GM12878 (cell line): ENCODE measurements at regions not wholly inside any gene's neighbourhood (a gene's known extent, or its start where the extent isn't known, plus 50 kb on each side); places are given as distances from the start of the nearest gene placed in this dataset.

Experiments used
- ATAC-seq: fragments of 200-7000 bp; cut with Tn5 transposase; 3 replicates; pipeline ENCODE4 v1.9.1; 2020; ENCODE audit warnings: mild to moderate bottlenecking, moderate library complexity
- BruUV-seq: library from RNA; stranded (reverse); fragments of 400-500 nt; replicated peaks from 2 replicates; lab custom pipeline; 2021; lab: Mats Ljungman, UMichigan
- CTCF ChIA-PET: fragments of 300-600 bp; sonication (Branson Sonifier 250); formaldehyde crosslinking; extraction: SDS; loops from one replicate; lab custom pipeline; 2021; ENCODE audit warnings: inconsistent platforms; lab: Yijun Ruan, JAX
- POLR2A ChIA-PET: fragments of 350-600 bp; formaldehyde crosslinking; extraction: SDS; loops from one replicate; lab custom pipeline; 2021; ENCODE audit warnings: inconsistent platforms; lab: Charles Lee
- RAD21 ChIA-PET: fragments of 300-600 bp; sonication (Branson Sonifier 250); formaldehyde crosslinking; loops from one replicate; lab custom pipeline; 2023; ENCODE audit warnings: antibody characterized with exemption; ENCODE audit not compliant: unreplicated experiment; lab: Charles Lee
- SMC1A ChIA-PET: fragments of 300-600 bp; sonication (Branson Sonifier 250); formaldehyde crosslinking; loops from one replicate; lab custom pipeline; 2023; ENCODE audit not compliant: unreplicated experiment, uncharacterized antibody; lab: Charles Lee
- DNase-seq: peaks from one replicate; pipeline ENCODE4 v3.0.0-alpha.2; 2011; ENCODE audit warnings: low read depth, low spot score
- FAIRE-seq: peaks from 3 replicates; lab custom pipeline; 2011; peaks lifted over from hg19 to GRCh38; lab: Jason Lieb, UNC
- H2AFZ ChIP-seq: 2 replicates; pipeline ENCODE4 v1.6.0; 2011; ENCODE audit warnings: low read depth, low read length, control low read depth; ENCODE audit not compliant: control insufficient read depth
- H3K27ac ChIP-seq: 2 replicates; pipeline ENCODE4 v1.5.1; 2011; ENCODE audit warnings: control low read depth; ENCODE audit not compliant: control insufficient read depth, insufficient read depth
- H3K27me3 ChIP-seq, 2 experiments: replicated peaks in 1 of 2; 2 replicates each; pipeline versions ENCODE4 v1.6.0 to v1.6.1; 2011; ENCODE audit warnings: low read length in 1 of 2; ENCODE audit not compliant: control insufficient read depth in 2 of 2, insufficient read depth in 2 of 2
- H3K36me3 ChIP-seq, 2 experiments: 2 replicates each; pipeline ENCODE4 v1.5.1; 2011; ENCODE audit warnings: low read length in 1 of 2; ENCODE audit not compliant: control insufficient read depth in 2 of 2, insufficient read depth in 2 of 2
- H3K4me1 ChIP-seq: 2 replicates; pipeline ENCODE4 v1.6.1; 2011; ENCODE audit warnings: mild to moderate bottlenecking, low read length, moderate library complexity, mixed read lengths; ENCODE audit not compliant: control insufficient read depth, insufficient read depth
- H3K4me2 ChIP-seq: 2 replicates; pipeline ENCODE4 v1.6.0; 2011; ENCODE audit warnings: control low read depth; ENCODE audit not compliant: control insufficient read depth, insufficient read depth
- H3K4me3 ChIP-seq: fragments of 200-600 bp; sonication (generic); 2 replicates; pipeline ENCODE4 v1.5.1; 2016
- H3K79me2 ChIP-seq: 2 replicates; pipeline ENCODE4 v1.6.0; 2011; ENCODE audit warnings: low read length; ENCODE audit not compliant: control insufficient read depth, insufficient read depth
- H3K9ac ChIP-seq: 2 replicates; pipeline ENCODE4 v1.8.0; 2011; ENCODE audit warnings: low read length, control low read depth, mixed read lengths; ENCODE audit not compliant: control insufficient read depth, insufficient read depth
- H3K9me3 ChIP-seq: replicated peaks from 3 replicates; pipeline ENCODE4 v1.5.1; 2011; ENCODE audit warnings: mild to moderate bottlenecking, low read length; ENCODE audit not compliant: control insufficient read depth, insufficient read depth
- H4K20me1 ChIP-seq: 2 replicates; pipeline ENCODE4 v1.6.0; 2011; ENCODE audit not compliant: control insufficient read depth, insufficient read depth
- CHD2 ChIP-seq: IDR thresholded peaks from 2 replicates; pipeline ENCODE4 v1.6.1; 2011; ENCODE audit warnings: low read depth, low read length, improper control_type of control experiment, borderline replicate concordance
- CHD4 ChIP-seq: fragments of 200-600 bp; sonication (generic); IDR thresholded peaks from 2 replicates; pipeline ENCODE4 v1.6.1; 2016; ENCODE audit warnings: mild to moderate bottlenecking
- GATAD2B ChIP-seq: fragments of 450-650 bp; conservative IDR thresholded peaks from 2 replicates; pipeline ENCODE4 v1.6.1; 2017; ENCODE audit warnings: low read depth, mild to moderate bottlenecking, moderate library complexity
- HDGF ChIP-seq: fragments of 450-650 bp; IDR thresholded peaks from 2 replicates; pipeline ENCODE4 v1.6.1; 2016; ENCODE audit warnings: antibody characterized with exemption
- POLR2AphosphoS5 ChIP-seq: IDR thresholded peaks from 2 replicates; pipeline ENCODE4 v1.6.1; 2011; ENCODE audit warnings: mild to moderate bottlenecking, low read length, inconsistent platforms
- RAD21 ChIP-seq: IDR thresholded peaks from 2 replicates; pipeline ENCODE4 v1.6.1; 2011; ENCODE audit warnings: mild to moderate bottlenecking, low read depth, low read length, moderate library complexity; ENCODE audit not compliant: insufficient read depth
- SMC3 ChIP-seq: IDR thresholded peaks from 2 replicates; pipeline ENCODE4 v1.6.1; 2011; ENCODE audit warnings: low read length, improper control_type of control experiment, borderline replicate concordance
- YY1 ChIP-seq: IDR thresholded peaks from 2 replicates; pipeline ENCODE4 v1.6.1; 2011; ENCODE audit warnings: low read depth, mild to moderate bottlenecking, low read length
- ZNF217 ChIP-seq: fragments of 450-650 bp; IDR thresholded peaks from 2 replicates; pipeline ENCODE4 v1.6.1; 2017; ENCODE audit warnings: antibody characterized with exemption, mild to moderate bottlenecking
- WGBS: methylation state at CpG from one replicate; pipeline ENCODE4 v1.1.6; 2016; ENCODE audit warnings: low lambda C conversion rate; ENCODE audit not compliant: insufficient replicate concordance, insufficient coverage; ENCODE audit errors: missing lambda C conversion rate; 5-methylcytosine and 5-hydroxymethylcytosine counted together
- in situ Hi-C: fragments of 300-500 bp; cut with MboI; formaldehyde crosslinking; loops from 9 replicates; pipeline ENCODE4 v1.14.3; 2018; ENCODE audit warnings: mixed read lengths
- intact Hi-C: fragments of 100-400 bp; cut with micrococcal nuclease; formaldehyde crosslinking; loops from one replicate; pipeline ENCODE4 v1.14.2; 2022; ENCODE audit not compliant: unreplicated experiment
- TF ChIP-seq, protein P1 (sequence below): fragments of 150-350 bp; IDR thresholded peaks from 2 replicates; pipeline ENCODE4 v1.6.1; 2014; ENCODE audit warnings: mild to moderate bottlenecking, low read depth, low read length

DNA sequence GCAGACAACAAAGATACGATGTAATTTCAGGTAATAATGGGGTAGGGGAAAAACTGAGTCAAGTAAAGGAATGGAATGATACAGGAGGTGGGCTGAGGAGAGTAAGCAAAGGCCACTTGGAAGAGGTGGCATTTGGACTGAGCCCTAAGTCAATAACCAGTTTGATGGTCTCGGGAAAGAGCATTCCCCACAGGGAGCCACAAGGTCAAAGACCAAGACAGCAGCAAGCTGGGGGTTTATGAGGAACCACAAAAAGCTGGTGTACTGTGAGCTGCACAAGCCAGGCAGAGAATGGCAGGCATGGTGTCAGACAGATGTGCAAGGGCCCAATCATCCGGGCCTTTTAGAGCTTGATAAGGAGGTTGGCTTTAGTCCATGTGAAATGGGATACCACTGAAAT lies 98.7 kb downstream of the NOC3L start:
- Histone ChIP-seq H3K27me3 (no peaks in the 10 kb centered on the region), H3K27ac (no peak overlapping the region), H3K9me3 (no peaks in the 10 kb centered on the region), H4K20me1 (no peaks in the 10 kb centered on the region), H3K36me3 (no peaks in the 10 kb centered on the region), H3K9ac (no peak overlapping the region), H2AFZ (no peak overlapping the region), H3K4me3 (no peak overlapping the region), H3K4me1 (no peaks in the 10 kb centered on the region), H3K4me2 (no peak overlapping the region), H3K79me2 (no peaks in the 10 kb centered on the region)
- SMC1A ChIA-PET, result no interaction called here
- in situ Hi-C loops, result no loop called here
- POLR2A ChIA-PET, result no interaction called here
- WGBS, result 47% methylated on average over 3 of the region's 3 CpGs
- CTCF ChIA-PET, result interaction anchor here (0.7 kb wide), 1 partner anchor 46 kb away, joined by 3 read pairs; no protein-coding TSS in a partner anchor
- intact Hi-C loops, result no loop called here
- DNase-seq (no peak), FAIRE-seq (no peak), ATAC-seq (no peak)
- no TSS peak for BruUV-seq
- RAD21 ChIA-PET, result no interaction called here
- TF ChIP-seq SMC3 (no peak), CHD2 (no peak), ZNF217 (no peak), HDGF (no peak), RAD21 (no peak), POLR2AphosphoS5 (no peak), GATAD2B (no peak), YY1 (no peak), CHD4 (no peak)
- TF ChIP-seq, protein P1, sequence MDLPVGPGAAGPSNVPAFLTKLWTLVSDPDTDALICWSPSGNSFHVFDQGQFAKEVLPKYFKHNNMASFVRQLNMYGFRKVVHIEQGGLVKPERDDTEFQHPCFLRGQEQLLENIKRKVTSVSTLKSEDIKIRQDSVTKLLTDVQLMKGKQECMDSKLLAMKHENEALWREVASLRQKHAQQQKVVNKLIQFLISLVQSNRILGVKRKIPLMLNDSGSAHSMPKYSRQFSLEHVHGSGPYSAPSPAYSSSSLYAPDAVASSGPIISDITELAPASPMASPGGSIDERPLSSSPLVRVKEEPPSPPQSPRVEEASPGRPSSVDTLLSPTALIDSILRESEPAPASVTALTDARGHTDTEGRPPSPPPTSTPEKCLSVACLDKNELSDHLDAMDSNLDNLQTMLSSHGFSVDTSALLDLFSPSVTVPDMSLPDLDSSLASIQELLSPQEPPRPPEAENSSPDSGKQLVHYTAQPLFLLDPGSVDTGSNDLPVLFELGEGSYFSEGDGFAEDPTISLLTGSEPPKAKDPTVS, result no peak
